ENCODE measurements at regions not wholly inside any gene's neighbourhood (a gene's known extent, or its start where the extent isn't known, plus 50 kb on each side); places are given as distances from the start of the nearest gene placed in this dataset.
"Not testable (repeated sequence)": the region's sequence is repeated elsewhere in the genome, so short reads cannot be mapped to it uniquely, and the experiment has no call there.

- no peak overlapping the region for H3K4me3 ChIP-seq (ENCODE audit: low read length)
- no peak for TF ChIP-seq ZNF274 (IDR thresholded peaks at IDR 0.05; ENCODE audit: low read depth, low read length)
Observed at GRCh38 chr2:3034856-3035255, 342.8 kb downstream of the EIPR1 start.

- no peak overlapping the region for H3K4me3 ChIP-seq (ENCODE audit: low read length)
- TF ChIP-seq ZNF274 (IDR thresholded peaks at IDR 0.05; ENCODE audit: low read depth, low read length): no peak
Observed at GRCh38 chr2:3034396-3034795, 343.2 kb downstream of the EIPR1 start.

- no peak overlapping the region for H3K4me3 ChIP-seq (ENCODE audit: low read length)
- TF ChIP-seq ZNF274 (IDR thresholded peaks at IDR 0.05; ENCODE audit: low read depth, low read length): no peak
Observed at GRCh38 chr2:3033315-3033714, 344.3 kb downstream of the EIPR1 start.

GRCh38 chr2:3030791-3031190 is 346.8 kb downstream of the EIPR1 start:
- H3K4me3 ChIP-seq (ENCODE audit: low read length): not testable (repeated sequence)

GRCh38 chr2:3025984-3026383 is 351.6 kb downstream of the EIPR1 start:
- no peak overlapping the region for H3K4me3 ChIP-seq (ENCODE audit: low read length)

GRCh38 chr2:3025261-3025660 is 352.4 kb downstream of the EIPR1 start:
- no peak overlapping the region for H3K4me3 ChIP-seq (ENCODE audit: low read length)
- TF ChIP-seq ZNF274 (IDR thresholded peaks at IDR 0.05; ENCODE audit: low read depth, low read length): no peak

More at GRCh38 chr2:3025984-3026383, 351.6 kb downstream of the EIPR1 start:
- TF ChIP-seq ZNF274 (IDR thresholded peaks at IDR 0.05; ENCODE audit: low read depth, low read length): no peak

GRCh38 chr2:3024401-3024935 is 353.1 kb downstream of the EIPR1 start:
- no peak for TF ChIP-seq ZNF274 (IDR thresholded peaks at IDR 0.05; ENCODE audit: low read depth, low read length)
- no peak overlapping the region for H3K4me3 ChIP-seq (ENCODE audit: low read length)

- no peak overlapping the region for H3K4me3 ChIP-seq (ENCODE audit: low read length)
- no peak for TF ChIP-seq ZNF274 (IDR thresholded peaks at IDR 0.05; ENCODE audit: low read depth, low read length)
Observed at GRCh38 chr2:3023531-3023930, 354.1 kb downstream of the EIPR1 start.

- no peak overlapping the region for H3K4me3 ChIP-seq (ENCODE audit: low read length)
- no peak for TF ChIP-seq ZNF274 (IDR thresholded peaks at IDR 0.05; ENCODE audit: low read depth, low read length)
Observed at GRCh38 chr2:3022841-3023372, 354.7 kb downstream of the EIPR1 start.

- no peak overlapping the region for H3K4me3 ChIP-seq (ENCODE audit: low read length)
- no peak for TF ChIP-seq ZNF274 (IDR thresholded peaks at IDR 0.05; ENCODE audit: low read depth, low read length)
Observed at GRCh38 chr2:3021720-3022119, 355.9 kb downstream of the EIPR1 start.

- H3K4me3 ChIP-seq (ENCODE audit: low read length): no peak overlapping the region
- TF ChIP-seq ZNF274 (IDR thresholded peaks at IDR 0.05; ENCODE audit: low read depth, low read length): no peak
Observed at GRCh38 chr2:3010001-3010400, 367.6 kb downstream of the EIPR1 start.

- no peak for TF ChIP-seq ZNF274 (IDR thresholded peaks at IDR 0.05; ENCODE audit: low read depth, low read length)
- no peak overlapping the region for H3K4me3 ChIP-seq (ENCODE audit: low read length)
Observed at GRCh38 chr2:3009483-3009882, 368.1 kb downstream of the EIPR1 start.

- no peak overlapping the region for H3K4me3 ChIP-seq (ENCODE audit: low read length)
Observed at GRCh38 chr2:3009005-3009404, 368.6 kb downstream of the EIPR1 start.

GRCh38 chr2:3008561-3008960 is 369.1 kb downstream of the EIPR1 start:
- no peak overlapping the region for H3K4me3 ChIP-seq (ENCODE audit: low read length)
- TF ChIP-seq ZNF274 (IDR thresholded peaks at IDR 0.05; ENCODE audit: low read depth, low read length): no peak

More at GRCh38 chr2:3009005-3009404, 368.6 kb downstream of the EIPR1 start:
- no peak for TF ChIP-seq ZNF274 (IDR thresholded peaks at IDR 0.05; ENCODE audit: low read depth, low read length)

GRCh38 chr2:3007135-3007534 is 370.5 kb downstream of the EIPR1 start:
- no peak for TF ChIP-seq ZNF274 (IDR thresholded peaks at IDR 0.05; ENCODE audit: low read depth, low read length)
- H3K4me3 ChIP-seq (ENCODE audit: low read length): no peak overlapping the region
